ENCODE measurements at regions not wholly inside any gene's neighbourhood (a gene's known extent, or its start where the extent isn't known, plus 50 kb on each side); places are given as distances from the start of the nearest gene placed in this dataset.

DNA sequence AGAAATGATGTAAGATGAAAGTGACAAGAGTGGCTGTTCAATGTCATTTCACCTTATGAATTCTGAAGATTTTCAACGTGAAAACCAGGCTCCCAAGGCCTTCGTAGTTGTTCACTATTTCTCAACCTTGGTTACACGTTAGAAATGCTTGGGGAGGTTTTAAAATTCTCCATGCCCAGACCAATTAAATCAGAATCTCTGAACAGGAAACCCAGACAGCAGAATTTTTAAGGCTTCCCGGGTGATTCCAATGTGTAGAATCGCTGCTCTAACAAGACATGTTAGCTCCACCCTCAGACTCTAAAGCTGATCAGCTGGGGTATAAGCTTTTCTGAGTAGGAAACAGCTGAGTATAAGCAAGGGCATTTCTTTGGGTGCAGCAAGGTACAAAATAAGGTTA, 160.4 kb upstream of the TET2 start:
- no peak for TF ChIP-seq NFIC (IDR thresholded peaks at IDR 0.05)
- TF ChIP-seq YY1 (IDR thresholded peaks at IDR 0.05; ENCODE audit: low read depth): no peak
- no peak for TF ChIP-seq TEAD4 (IDR thresholded peaks at IDR 0.05)

All from Ishikawa (cell line).